ENCODE measurements at regions not wholly inside any gene's neighbourhood (a gene's known extent, or its start where the extent isn't known, plus 50 kb on each side); places are given as distances from the start of the nearest gene placed in this dataset.
"Not testable (repeated sequence)": the region's sequence is repeated elsewhere in the genome, so short reads cannot be mapped to it uniquely, and the experiment has no call there.

GRCh38 chr6:6952484-6952883 is 155.3 kb upstream of the RREB1 start:
- CTCF ChIA-PET: interaction anchor here (0.6 kb wide), 1 partner anchor 10 kb away, joined by 4 read pairs; no protein-coding TSS in a partner anchor
- POLR2A ChIA-PET: no interaction called here

GRCh38 chr6:6952927-6953326 is 154.8 kb upstream of the RREB1 start:
- CTCF ChIA-PET: interaction anchor here (0.5 to 1.2 kb wide), 4 partner anchors 10 to 194 kb away, joined by 3 to 4 read pairs (median 4); no protein-coding TSS in a partner anchor

More at GRCh38 chr6:6952484-6952883, 155.3 kb upstream of the RREB1 start:
- Histone ChIP-seq H3K9me3 (ENCODE audit: control insufficient read depth, insufficient read depth, low read depth, low read length) (no peaks in the 10 kb centered on the region), H3K4me1 (ENCODE audit: control insufficient read depth, insufficient read depth, low read length) (no peaks in the 10 kb centered on the region), H3K27ac (ENCODE audit: extremely low read depth, low read depth, low read length) (no peak overlapping the region), H3K36me3 (ENCODE audit: control insufficient read depth in 2 of 2, insufficient read depth in 1 of 2, low read length in 2 of 2) (no peaks in the 10 kb centered on the region), H3K4me3 (ENCODE audit: low read depth, low read length) (no peak overlapping the region)
- TF ChIP-seq KLF17 (tag by site-specific recombination; IDR thresholded peaks at IDR 0.05): no peak

GRCh38 chr6:6960571-6961251 is 147.1 kb upstream of the RREB1 start:
- Histone ChIP-seq H3K4me3 (ENCODE audit: low read depth, low read length) (no peak overlapping the region), H3K36me3 (ENCODE audit: control insufficient read depth in 2 of 2, insufficient read depth in 1 of 2, low read length in 2 of 2) (no peaks in the 10 kb centered on the region), H3K4me1 (ENCODE audit: control insufficient read depth, insufficient read depth, low read length) (no peaks in the 10 kb centered on the region), H3K27ac (ENCODE audit: extremely low read depth, low read depth, low read length) (no peak overlapping the region), H3K9me3 (ENCODE audit: control insufficient read depth, insufficient read depth, low read depth, low read length) (no peaks in the 10 kb centered on the region)
- ChIA-PET CTCF (no interaction called here), POLR2A (no interaction called here)
- no peak for TF ChIP-seq ZNF510 (tag by site-specific recombination; IDR thresholded peaks at IDR 0.05; ENCODE audit: insufficient replicate concordance)
- TF ChIP-seq ZNF544 (tag by site-specific recombination; IDR thresholded peaks at IDR 0.05): no peak
- no peak for TF ChIP-seq ZNF488 (tag by site-specific recombination; IDR thresholded peaks at IDR 0.05)
- TF ChIP-seq GLI2 (tag by site-specific recombination; IDR thresholded peaks at IDR 0.05; ENCODE audit: borderline replicate concordance, low read depth): no peak
- TF ChIP-seq ZNF354C (tag by site-specific recombination; IDR thresholded peaks at IDR 0.05; ENCODE audit: borderline replicate concordance, low read depth): no peak
- TF ChIP-seq ZNF473 (tag by site-specific recombination; IDR thresholded peaks at IDR 0.05): no peak
- TF ChIP-seq ZNF24 (tag by site-specific recombination; IDR thresholded peaks at IDR 0.05): no peak
- no peak for TF ChIP-seq ZNF660 (tag by site-specific recombination; IDR thresholded peaks at IDR 0.05)
- no peak for TF ChIP-seq ZNF768 (tag by site-specific recombination; IDR thresholded peaks at IDR 0.05)
- TF ChIP-seq ZNF146 (tag by site-specific recombination; IDR thresholded peaks at IDR 0.05): peak; percentile 99
- no peak for TF ChIP-seq ZNF585B (tag by site-specific recombination; IDR thresholded peaks at IDR 0.05)
- TF ChIP-seq ZNF280D (tag by site-specific recombination; IDR thresholded peaks at IDR 0.05): peak; percentile 92
- TF ChIP-seq TSHZ1 (tag by site-specific recombination; IDR thresholded peaks at IDR 0.05; ENCODE audit: borderline replicate concordance): no peak
- no peak for TF ChIP-seq ZNF692 (tag by site-specific recombination; IDR thresholded peaks at IDR 0.05)
- no peak for TF ChIP-seq ZNF747 (tag by site-specific recombination; IDR thresholded peaks at IDR 0.05)
- no peak for TF ChIP-seq ZNF514 (tag by site-specific recombination; IDR thresholded peaks at IDR 0.05)
- peak; percentile 75 for TF ChIP-seq ZNF580 (tag by site-specific recombination; IDR thresholded peaks at IDR 0.05)
- TF ChIP-seq ZNF350 (tag by site-specific recombination; IDR thresholded peaks at IDR 0.05): no peak

More at GRCh38 chr6:6952927-6953326, 154.8 kb upstream of the RREB1 start:
- H3K9me3 ChIP-seq (ENCODE audit: control insufficient read depth, insufficient read depth, low read depth, low read length); H3K27ac ChIP-seq (ENCODE audit: extremely low read depth, low read depth, low read length); H3K4me3 ChIP-seq (ENCODE audit: low read depth, low read length); H3K36me3 ChIP-seq (ENCODE audit: control insufficient read depth in 2 of 2, insufficient read depth in 1 of 2, low read length in 2 of 2); POLR2A ChIA-PET; H3K4me1 ChIP-seq (ENCODE audit: control insufficient read depth, insufficient read depth, low read length): not testable (repeated sequence)

All from HEK293 (cell line).